Caco-2 (cell line): ENCODE measurements at regions not wholly inside any gene's neighbourhood (a gene's known extent, or its start where the extent isn't known, plus 50 kb on each side); places are given as distances from the start of the nearest gene placed in this dataset.

Experiments
- BruUV-seq: library from RNA; stranded (reverse); fragments of 400-500 nt; replicated peaks from 2 replicates; lab custom pipeline; 2021; lab: Mats Ljungman, UMichigan
- CTCF ChIA-PET: fragments of 300-600 bp; sonication (Branson Sonifier 250); formaldehyde crosslinking; loops from one replicate; lab custom pipeline; 2022; ENCODE audit warnings: antibody characterized with exemption; lab: Charles Lee
- POLR2A ChIA-PET: fragments of 300-600 bp; sonication (Branson Sonifier 250); formaldehyde crosslinking; loops from one replicate; lab custom pipeline; 2022; ENCODE audit warnings: antibody characterized with exemption; lab: Charles Lee
- DNase-seq, 2 experiments: peaks; one replicate each; pipeline versions ENCODE4 v3.0.0 to v3.0.0-alpha.2; 2020 to 2022
- H3K27me3 ChIP-seq: replicated peaks from 2 replicates; pipeline ENCODE4 v1.6.0; 2011; ENCODE audit warnings: low read length; ENCODE audit not compliant: control insufficient read depth, insufficient read depth
- H3K36me3 ChIP-seq: 2 replicates; pipeline ENCODE4 v1.5.1; 2011; ENCODE audit warnings: low read length; ENCODE audit not compliant: control insufficient read depth, insufficient read depth
- H3K4me1 ChIP-seq: fragments of 250-450 bp; sonication (Bioruptor Pico); 2 replicates; pipeline ENCODE4 v1.5.1; 2020; ENCODE audit warnings: mild to moderate bottlenecking
- H3K4me3 ChIP-seq: 2 replicates; pipeline ENCODE4 v1.5.1; 2011; ENCODE audit warnings: low read depth, mild to moderate bottlenecking, control low read depth, low read length
- H3K9me3 ChIP-seq: fragments of 250-450 bp; sonication (Bioruptor Pico); 2 replicates; pipeline ENCODE4 v1.5.1; 2020; ENCODE audit warnings: mild to moderate bottlenecking, moderate library complexity
- H3K27ac Mint-ChIP-seq: one replicate; pipeline ENCODE4 v1.8.0; 2022; ENCODE audit warnings: mixed read lengths; ENCODE audit not compliant: unreplicated experiment
- H3K27me3 Mint-ChIP-seq: one replicate; pipeline ENCODE4 v1.8.0; 2022; ENCODE audit warnings: mixed read lengths; ENCODE audit not compliant: insufficient read depth, unreplicated experiment
- H3K36me3 Mint-ChIP-seq: one replicate; pipeline ENCODE4 v1.8.0; 2022; ENCODE audit warnings: mild to moderate bottlenecking, mixed read lengths; ENCODE audit not compliant: insufficient read depth, unreplicated experiment
- H3K4me1 Mint-ChIP-seq: one replicate; pipeline ENCODE4 v1.8.0; 2022; ENCODE audit warnings: low read depth, mixed read lengths; ENCODE audit not compliant: unreplicated experiment
- H3K4me3 Mint-ChIP-seq: one replicate; pipeline ENCODE4 v1.8.0; 2022; ENCODE audit warnings: mild to moderate bottlenecking, moderate library complexity, mixed read lengths; ENCODE audit not compliant: unreplicated experiment
- H3K9me3 Mint-ChIP-seq: one replicate; pipeline ENCODE4 v1.8.0; 2022; ENCODE audit warnings: mixed read lengths; ENCODE audit not compliant: unreplicated experiment
- intact Hi-C: fragments of 100-400 bp; cut with micrococcal nuclease; formaldehyde crosslinking; loops from one replicate; pipeline ENCODE4 v1.10.0; 2022; ENCODE audit not compliant: unreplicated experiment
- TF ChIP-seq, protein P1 (sequence below), 2 experiments: fragments of 200-600 bp in 1 of 2; IDR thresholded peaks; 1 replicate in 1 of 2; 2 replicates in 1 of 2; pipeline versions ENCODE4 v1.5.1 to v1.8.0; 2011 to 2022; ENCODE audit warnings: antibody characterized with exemption in 1 of 2, control low read depth in 1 of 2, inconsistent platforms in 1 of 2, low read depth in 1 of 2, low read length in 1 of 2, mild to moderate bottlenecking in 1 of 2, moderate library complexity in 1 of 2; ENCODE audit not compliant: insufficient read depth in 1 of 2, severe bottlenecking in 1 of 2, unreplicated experiment in 1 of 2

GRCh38 chr22:47835726-47836125 lies 1073.3 kb downstream of the TBC1D22A start:
- Mint-ChIP-seq H3K36me3 (peaks cover 6% of the 10 kb centered on the region), H3K4me3 (no peak overlapping the region), H3K27ac (no peak overlapping the region), H3K9me3 (no peaks in the 10 kb centered on the region), H3K4me1 (no peaks in the 10 kb centered on the region), H3K27me3 (no peaks in the 10 kb centered on the region)
- TF ChIP-seq, protein P1, sequence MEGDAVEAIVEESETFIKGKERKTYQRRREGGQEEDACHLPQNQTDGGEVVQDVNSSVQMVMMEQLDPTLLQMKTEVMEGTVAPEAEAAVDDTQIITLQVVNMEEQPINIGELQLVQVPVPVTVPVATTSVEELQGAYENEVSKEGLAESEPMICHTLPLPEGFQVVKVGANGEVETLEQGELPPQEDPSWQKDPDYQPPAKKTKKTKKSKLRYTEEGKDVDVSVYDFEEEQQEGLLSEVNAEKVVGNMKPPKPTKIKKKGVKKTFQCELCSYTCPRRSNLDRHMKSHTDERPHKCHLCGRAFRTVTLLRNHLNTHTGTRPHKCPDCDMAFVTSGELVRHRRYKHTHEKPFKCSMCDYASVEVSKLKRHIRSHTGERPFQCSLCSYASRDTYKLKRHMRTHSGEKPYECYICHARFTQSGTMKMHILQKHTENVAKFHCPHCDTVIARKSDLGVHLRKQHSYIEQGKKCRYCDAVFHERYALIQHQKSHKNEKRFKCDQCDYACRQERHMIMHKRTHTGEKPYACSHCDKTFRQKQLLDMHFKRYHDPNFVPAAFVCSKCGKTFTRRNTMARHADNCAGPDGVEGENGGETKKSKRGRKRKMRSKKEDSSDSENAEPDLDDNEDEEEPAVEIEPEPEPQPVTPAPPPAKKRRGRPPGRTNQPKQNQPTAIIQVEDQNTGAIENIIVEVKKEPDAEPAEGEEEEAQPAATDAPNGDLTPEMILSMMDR (IDR thresholded peaks at IDR 0.05; ENCODE audit: insufficient read depth in 1 of 2, low read depth in 1 of 2, low read length in 1 of 2, severe bottlenecking in 1 of 2, unreplicated experiment in 1 of 2) = no peak
- H3K36me3 ChIP-seq = no peaks in the 10 kb centered on the region
- no peak overlapping the region for H3K4me3 ChIP-seq
- CTCF ChIA-PET = no interaction called here
- no peaks in the 10 kb centered on the region for H3K27me3 ChIP-seq
- POLR2A ChIA-PET = no interaction called here
- DNase-seq = no peak
- no TSS peak for BruUV-seq
- intact Hi-C loops = loop anchor here (5.0 kb wide), 1 partner anchor 383 kb away; no protein-coding TSS in a partner anchor
- no peaks in the 10 kb centered on the region for H3K4me1 ChIP-seq
- no peaks in the 10 kb centered on the region for H3K9me3 ChIP-seq

DNA sequence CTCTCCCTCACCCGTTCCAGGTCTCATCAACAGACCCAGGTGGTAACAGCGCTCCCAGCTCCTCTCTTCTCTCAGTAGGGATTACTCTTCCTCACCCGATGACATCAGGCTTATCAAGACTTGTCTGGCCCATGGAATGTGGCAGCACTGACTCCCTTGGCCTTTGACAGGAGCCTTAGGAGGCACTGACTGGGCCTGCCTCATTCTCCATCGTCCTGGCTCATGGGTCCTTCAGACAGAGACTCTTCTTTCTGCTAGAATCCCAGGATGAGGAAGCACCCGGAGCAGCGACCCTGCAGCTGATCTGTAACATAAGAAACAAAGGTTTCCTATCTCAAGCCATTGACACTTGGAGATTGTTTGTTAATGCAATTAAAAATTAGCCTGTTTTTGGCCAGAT lies 1063.6 kb downstream of the TBC1D22A start:
- H3K36me3 Mint-ChIP-seq = no peaks in the 10 kb centered on the region
- no peaks in the 10 kb centered on the region for H3K4me1 ChIP-seq

DNA sequence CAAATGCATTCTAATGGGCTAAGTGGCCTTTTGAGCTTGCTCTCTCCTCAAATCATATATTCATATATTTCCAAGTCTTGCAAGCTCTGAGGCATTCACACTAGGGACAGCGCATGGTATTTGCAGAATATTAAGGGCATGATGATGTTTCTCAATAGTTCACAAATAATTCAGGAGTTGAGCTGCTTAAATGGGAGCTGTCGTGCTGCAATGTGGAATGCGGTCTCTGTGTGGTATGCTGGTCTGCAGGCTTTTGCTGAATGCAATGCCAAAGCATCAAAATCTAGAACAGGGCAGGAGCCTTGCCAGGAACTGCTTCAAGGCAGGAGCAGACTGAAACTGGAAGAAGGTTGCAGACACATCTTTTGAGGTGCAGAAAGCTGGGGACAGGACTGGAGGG lies 1060.0 kb downstream of the TBC1D22A start:
- no peak overlapping the region for H3K4me3 ChIP-seq
- TF ChIP-seq, protein P1 (IDR thresholded peaks at IDR 0.05; ENCODE audit: insufficient read depth in 1 of 2, low read depth in 1 of 2, low read length in 1 of 2, severe bottlenecking in 1 of 2, unreplicated experiment in 1 of 2) = no peak
- ChIA-PET POLR2A (no interaction called here), CTCF (no interaction called here)
- H3K27me3 ChIP-seq = no peaks in the 10 kb centered on the region
- no TSS peak for BruUV-seq
- no peaks in the 10 kb centered on the region for H3K36me3 ChIP-seq
- Mint-ChIP-seq H3K27ac (no peak overlapping the region), H3K4me3 (no peak overlapping the region), H3K36me3 (no peaks in the 10 kb centered on the region), H3K27me3 (no peaks in the 10 kb centered on the region), H3K9me3 (peaks cover 6% of the 10 kb centered on the region), H3K4me1 (no peaks in the 10 kb centered on the region)
- no peaks in the 10 kb centered on the region for H3K9me3 ChIP-seq
- H3K4me1 ChIP-seq = no peaks in the 10 kb centered on the region
- intact Hi-C loops = no loop called here
- DNase-seq = no peak

More for the DNA sequence above, 1063.6 kb downstream of the TBC1D22A start:
- no peaks in the 10 kb centered on the region for H3K27me3 ChIP-seq
- no peak overlapping the region for H3K4me3 ChIP-seq
- ChIA-PET CTCF (no interaction called here), POLR2A (no interaction called here)
- Mint-ChIP-seq H3K27me3 (no peaks in the 10 kb centered on the region), H3K4me1 (no peaks in the 10 kb centered on the region), H3K27ac (no peak overlapping the region), H3K9me3 (no peaks in the 10 kb centered on the region), H3K4me3 (no peak overlapping the region)
- no TSS peak for BruUV-seq
- TF ChIP-seq, protein P1 (IDR thresholded peaks at IDR 0.05; ENCODE audit: insufficient read depth in 1 of 2, low read depth in 1 of 2, low read length in 1 of 2, severe bottlenecking in 1 of 2, unreplicated experiment in 1 of 2) = no peak
- DNase-seq = no peak
- H3K9me3 ChIP-seq = no peaks in the 10 kb centered on the region
- no peaks in the 10 kb centered on the region for H3K36me3 ChIP-seq
- intact Hi-C loops = loop anchor here (5.0 kb wide), 1 partner anchor 604 kb away; no protein-coding TSS in a partner anchor
